HG03521 (cell line): ENCODE measurements at regions not wholly inside any gene's neighbourhood (a gene's known extent, or its start where the extent isn't known, plus 50 kb on each side); places are given as distances from the start of the nearest gene placed in this dataset.

Source experiments
- ATAC-seq: cut with Tn5 transposase; IDR thresholded peaks from one replicate; pipeline ENCODE4 v1.9.1; 2021; ENCODE audit warnings: mild to moderate bottlenecking, moderate library complexity; ENCODE audit not compliant: unreplicated experiment

DNA sequence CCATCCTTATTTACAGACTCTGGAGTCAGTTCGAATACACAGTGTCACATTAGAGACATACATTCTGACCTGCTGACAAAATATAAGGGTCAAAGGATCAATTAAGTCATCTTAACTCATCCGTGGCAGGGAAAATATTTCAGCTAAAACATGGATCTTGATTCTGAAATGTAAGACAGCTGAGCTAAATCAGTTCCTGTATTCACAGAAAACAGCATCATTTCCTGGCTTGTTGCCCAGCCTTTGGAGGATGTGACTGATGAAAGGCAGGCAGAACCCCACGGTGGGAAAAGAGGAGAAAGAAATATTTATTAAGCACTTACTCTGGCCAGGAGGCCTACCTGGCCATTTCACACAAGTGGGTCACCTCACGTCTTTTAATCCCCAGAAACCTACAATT is 101.9 kb downstream of the GAS2L3 start:
- ATAC-seq, result no peak

- ATAC-seq, result no peak
Measured at GRCh38 chr12:100681074-100681473, 107.6 kb downstream of the GAS2L3 start.

- no peak for ATAC-seq
Measured at GRCh38 chr12:100682178-100682577, 108.7 kb downstream of the GAS2L3 start.

- no peak for ATAC-seq
Measured at GRCh38 chr12:100687686-100688085, 106.9 kb upstream of the ANO4 start.

GRCh38 chr12:100688451-100688864 is 106.1 kb upstream of the ANO4 start:
- no peak for ATAC-seq

- ATAC-seq, result no peak
Measured at GRCh38 chr12:100692502-100692901, 102.1 kb upstream of the ANO4 start.

DNA sequence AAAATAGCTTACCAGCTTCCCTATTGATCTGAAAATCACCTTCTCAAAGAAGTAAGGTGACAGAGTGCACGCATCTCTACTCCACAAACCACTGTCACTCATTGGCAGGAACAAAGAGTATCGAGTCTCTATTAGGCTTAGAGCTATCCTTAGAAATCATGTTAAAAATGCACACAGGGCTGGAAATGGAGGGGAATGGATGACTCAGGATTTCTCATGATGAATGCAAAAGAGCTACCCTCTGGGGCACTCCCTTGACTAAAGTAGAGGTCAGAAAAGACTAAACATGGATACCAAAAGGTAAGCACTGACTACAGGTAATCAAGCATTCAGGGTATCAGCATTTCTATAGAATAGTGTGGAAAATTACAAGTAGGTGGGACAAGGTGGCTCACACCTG is 96.1 kb upstream of the ANO4 start:
- no peak for ATAC-seq

GRCh38 chr12:100699209-100699608 is 95.4 kb upstream of the ANO4 start:
- no peak for ATAC-seq

GRCh38 chr12:100703337-100703736 is 91.2 kb upstream of the ANO4 start:
- no peak for ATAC-seq

- no peak for ATAC-seq
Measured at GRCh38 chr12:100703868-100704267, 90.7 kb upstream of the ANO4 start.

DNA sequence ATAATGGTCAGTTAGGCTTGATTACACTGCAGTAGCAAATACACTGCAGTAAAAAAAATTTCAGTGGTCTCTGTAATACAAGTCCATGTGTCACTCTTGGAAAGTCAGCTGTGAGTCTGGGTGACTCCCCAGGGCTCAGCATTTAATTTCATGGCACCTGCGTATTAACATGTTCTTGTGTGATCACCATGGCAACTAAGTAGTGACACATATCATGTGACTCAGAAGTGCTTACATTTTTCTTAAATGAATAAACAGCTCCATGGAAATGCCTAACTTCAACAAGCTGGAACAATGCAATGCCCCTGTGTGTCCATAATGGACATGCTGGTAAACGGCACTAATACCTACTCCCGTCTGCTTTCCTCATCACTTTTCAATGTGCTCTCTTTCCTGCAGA is 88.5 kb upstream of the ANO4 start:
- ATAC-seq, result no peak

DNA sequence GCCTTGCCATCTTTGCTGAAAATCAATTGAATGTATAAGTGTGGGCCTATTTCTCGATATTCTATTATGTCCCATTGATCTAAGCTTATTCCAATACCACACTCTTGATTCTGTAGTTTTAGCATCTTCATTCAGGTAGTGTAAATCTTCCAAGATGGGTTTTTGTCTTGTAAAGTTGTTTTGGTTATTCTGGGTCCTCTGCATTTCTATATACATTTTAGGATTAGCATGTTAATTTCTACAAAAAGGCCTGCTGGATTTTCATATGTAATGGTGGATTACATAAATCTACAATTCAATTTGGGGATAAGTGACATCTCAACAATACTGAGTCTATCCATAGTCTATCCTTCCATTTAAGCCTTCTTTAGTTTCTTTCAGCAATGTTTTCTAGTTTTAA is 86.0 kb upstream of the ANO4 start:
- ATAC-seq, result no peak

DNA sequence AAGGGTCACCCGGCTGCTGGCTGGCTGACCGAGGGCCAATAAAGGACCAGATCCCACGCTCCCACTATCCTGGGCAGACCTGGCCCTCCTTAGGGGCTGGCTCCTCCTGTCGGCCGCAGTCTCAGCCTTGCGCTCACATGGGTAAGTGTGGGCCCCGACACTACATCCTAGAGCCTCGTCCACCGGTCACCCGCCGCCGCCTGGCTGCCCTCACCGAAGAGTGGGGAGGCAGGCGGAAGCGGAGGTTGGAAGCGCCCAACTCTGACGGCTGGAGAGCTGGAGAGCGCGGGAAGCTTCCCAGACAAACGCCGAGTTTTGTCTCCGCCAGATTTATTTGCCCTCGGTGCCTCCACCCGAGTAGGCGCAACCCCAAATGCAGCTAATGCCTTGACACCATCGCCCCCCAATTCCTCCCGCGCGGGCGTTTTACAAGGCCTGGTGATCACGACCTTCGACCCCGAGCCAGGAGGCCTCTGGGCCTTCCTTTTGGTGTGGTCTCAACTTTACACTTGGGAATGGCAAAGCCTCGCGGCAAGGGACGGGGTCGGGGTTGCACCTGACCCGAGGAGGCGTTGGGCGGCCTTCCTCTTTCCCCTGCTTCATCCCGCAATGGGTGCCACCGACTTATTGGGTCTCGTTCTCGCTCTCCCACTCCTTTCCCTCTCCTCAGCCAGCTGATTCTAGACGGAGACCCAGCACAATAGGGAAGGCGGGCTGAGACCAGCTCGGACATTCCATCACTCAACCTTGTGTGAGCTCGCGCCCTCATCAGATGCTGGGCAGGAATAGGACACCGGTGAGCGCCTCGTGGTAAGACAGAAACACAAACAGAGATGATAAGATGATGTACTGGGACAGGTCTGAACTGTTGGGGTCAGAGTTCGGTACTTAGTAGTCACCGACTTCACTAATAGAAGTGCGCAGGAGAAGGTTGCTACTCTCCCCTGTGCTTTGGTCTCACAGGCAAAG is 78.3 kb upstream of the ANO4 start:
- no peak for ATAC-seq

- no peak for ATAC-seq
Measured at GRCh38 chr12:100716945-100717732, 77.4 kb upstream of the ANO4 start.

DNA sequence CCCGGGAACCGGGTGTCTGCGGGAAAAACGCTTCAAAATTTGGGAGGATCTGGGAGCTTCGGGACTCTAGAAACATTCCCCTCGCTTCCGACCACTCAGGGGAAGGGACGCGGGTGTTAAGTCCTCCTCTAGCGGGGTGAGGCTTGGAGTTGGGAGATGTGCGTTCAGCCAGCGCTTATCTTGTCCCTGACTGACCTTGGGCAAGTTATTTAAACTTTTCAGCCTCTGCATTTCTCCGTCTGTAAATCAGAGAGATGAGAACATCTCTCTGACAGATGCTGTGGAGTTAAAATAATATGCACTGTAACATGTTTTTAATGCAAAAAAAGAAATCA is 76.9 kb upstream of the ANO4 start:
- ATAC-seq, result no peak

DNA sequence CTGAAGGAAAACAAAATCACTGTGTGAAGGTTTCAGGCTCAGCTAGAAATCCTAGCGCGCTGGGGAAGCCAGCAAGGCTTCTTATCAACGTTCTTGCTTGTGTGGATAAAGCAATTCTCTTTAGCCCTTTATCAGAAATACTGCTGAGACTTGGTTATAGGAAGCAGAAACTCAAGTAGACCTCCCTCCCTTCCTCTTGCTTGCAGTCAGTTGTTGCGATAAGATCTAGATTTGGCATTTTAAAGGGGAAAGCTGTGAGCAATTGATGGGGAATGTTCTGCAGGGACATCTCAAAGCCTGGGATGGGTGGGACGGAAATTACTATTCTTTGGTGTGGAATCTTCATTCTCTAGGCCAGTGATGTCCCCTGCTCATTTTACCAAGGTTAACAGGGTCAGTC is 76.4 kb upstream of the ANO4 start:
- no peak for ATAC-seq

DNA sequence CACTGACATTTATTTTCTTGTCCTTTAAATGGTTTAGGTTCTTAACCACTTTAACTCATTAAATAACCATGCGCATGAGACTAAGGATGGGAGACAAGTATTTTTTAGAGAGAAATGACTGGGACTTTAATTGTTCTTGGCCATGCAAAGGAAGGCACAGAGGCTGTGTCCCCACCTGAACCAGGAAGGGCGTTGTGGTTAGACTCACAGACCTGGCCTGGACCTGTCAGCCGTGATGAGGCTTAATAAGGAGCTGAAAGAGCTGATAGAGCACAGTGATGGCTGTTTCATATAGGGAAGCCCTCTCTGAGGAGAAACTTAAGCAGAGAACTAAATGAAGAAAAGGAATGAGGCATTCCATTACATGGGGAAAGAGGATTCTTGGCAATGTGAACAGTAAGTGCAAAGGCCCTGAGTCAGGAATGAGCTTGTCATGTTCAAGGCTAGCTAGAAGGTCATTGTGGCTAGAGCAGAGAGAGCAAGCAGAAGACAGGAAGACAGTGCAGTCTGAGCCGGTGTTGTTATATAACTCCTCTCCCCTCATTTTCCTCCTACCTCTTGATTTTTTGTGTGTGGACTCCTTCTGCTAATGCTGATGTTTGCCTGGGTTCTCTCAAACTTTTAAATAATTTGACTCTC is 74.4 kb upstream of the ANO4 start:
- ATAC-seq, result no peak

DNA sequence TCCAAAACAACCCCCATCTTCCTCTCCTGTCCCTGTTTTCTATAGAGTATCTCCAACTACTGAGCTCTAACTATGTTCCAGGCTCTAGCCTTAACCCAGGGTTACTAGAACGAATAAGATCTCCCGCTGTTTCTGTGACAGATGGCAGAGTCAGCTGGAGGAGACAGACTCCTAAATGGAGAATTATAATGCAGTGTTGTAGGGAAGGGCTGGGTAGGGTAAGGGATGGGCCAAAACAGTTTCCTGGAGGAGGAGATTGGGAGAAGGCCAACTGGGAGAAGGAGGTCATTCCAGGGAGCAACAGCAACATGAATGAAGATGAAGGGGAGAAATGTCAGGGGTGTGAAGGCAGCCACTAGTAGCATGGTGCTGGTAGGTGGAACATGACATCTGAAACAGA is 73.4 kb upstream of the ANO4 start:
- no peak for ATAC-seq

DNA sequence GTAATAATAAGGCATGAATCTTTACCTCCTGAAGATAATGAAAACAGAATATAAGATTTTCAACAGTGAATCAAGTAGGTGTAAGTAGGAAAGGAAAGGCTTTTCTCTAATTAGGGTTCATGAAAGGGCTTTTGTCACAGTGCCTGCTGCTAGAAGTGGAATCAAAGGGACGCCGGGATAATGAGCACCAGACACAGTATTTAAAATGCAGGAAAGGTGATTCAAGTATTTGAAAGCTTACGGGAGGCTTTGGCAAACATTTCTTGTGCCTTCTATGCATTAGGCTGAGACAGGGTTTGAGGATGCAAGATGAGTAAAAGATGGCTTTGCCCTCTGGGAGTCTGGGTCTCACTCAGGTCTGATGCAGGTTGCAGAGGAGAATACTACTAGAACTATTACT is 70.5 kb upstream of the ANO4 start:
- ATAC-seq, result no peak

GRCh38 chr12:100733817-100734593 is 60.6 kb upstream of the ANO4 start:
- peak; percentile 67 for ATAC-seq

- no peak for ATAC-seq
Measured at GRCh38 chr12:100737168-100737567, 57.4 kb upstream of the ANO4 start.
